ENCODE measurements at regions not wholly inside any gene's neighbourhood (a gene's known extent, or its start where the extent isn't known, plus 50 kb on each side); places are given as distances from the start of the nearest gene placed in this dataset.

- no peak for TF ChIP-seq EZH2 (IDR thresholded peaks at IDR 0.05; ENCODE audit: insufficient read depth, poor library complexity, severe bottlenecking)
- no peak for TF ChIP-seq EZH2phosphoT487 (IDR thresholded peaks at IDR 0.05; ENCODE audit: insufficient read depth, low read depth)
These were observed 243.8 kb upstream of the WWC1 start for GRCh38 chr5:168047669-168048111.
